HG02610 (cell line): ENCODE measurements at regions not wholly inside any gene's neighbourhood (a gene's known extent, or its start where the extent isn't known, plus 50 kb on each side); places are given as distances from the start of the nearest gene placed in this dataset.

ENCODE experiments used
- ATAC-seq: cut with Tn5 transposase; IDR thresholded peaks from one replicate; pipeline ENCODE4 v1.9.1; 2021; ENCODE audit warnings: mild to moderate bottlenecking, moderate library complexity; ENCODE audit not compliant: unreplicated experiment

- ATAC-seq: no peak
Measured at GRCh38 chr16:85476389-85476788, 136.7 kb upstream of the GSE1 start.

- ATAC-seq: no peak
Measured at GRCh38 chr16:85477801-85478363, 135.2 kb upstream of the GSE1 start.

DNA sequence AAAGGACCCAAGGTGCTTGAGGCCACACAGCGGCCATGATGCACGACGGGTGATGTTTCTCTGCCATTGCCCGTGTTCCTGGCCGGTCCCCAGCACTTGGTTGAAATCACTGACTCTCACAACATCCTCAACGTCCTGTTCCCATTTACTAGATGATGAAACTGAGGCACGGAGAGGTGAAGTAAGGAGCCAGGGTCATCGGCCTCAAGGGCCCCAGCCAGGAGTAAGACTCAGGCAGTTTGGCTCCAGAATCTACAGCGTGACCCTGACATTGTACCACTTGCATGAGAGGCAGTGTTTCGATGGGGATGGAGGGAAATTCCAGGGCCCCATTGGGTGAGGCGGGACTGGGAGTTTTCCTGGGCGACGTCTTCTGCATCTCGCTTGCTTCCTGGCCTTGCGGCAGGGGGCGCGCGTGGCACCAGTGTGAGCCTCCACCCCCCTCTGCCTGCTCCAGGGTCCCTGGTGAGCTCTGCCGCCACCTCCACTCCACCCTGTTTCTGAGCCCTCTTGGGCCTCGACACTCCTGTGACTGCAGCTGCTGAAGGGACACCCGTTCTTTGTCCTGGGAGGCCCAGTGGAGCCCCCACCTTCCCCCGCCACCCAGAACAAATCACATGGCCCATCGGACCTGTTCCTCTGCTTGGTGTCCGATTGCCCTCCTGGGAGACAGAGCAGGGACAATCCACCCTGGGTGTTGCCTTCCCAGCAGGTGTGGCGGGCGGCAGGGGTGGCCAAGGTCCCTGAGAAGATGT, 133.0 kb upstream of the GSE1 start:
- no peak for ATAC-seq

DNA sequence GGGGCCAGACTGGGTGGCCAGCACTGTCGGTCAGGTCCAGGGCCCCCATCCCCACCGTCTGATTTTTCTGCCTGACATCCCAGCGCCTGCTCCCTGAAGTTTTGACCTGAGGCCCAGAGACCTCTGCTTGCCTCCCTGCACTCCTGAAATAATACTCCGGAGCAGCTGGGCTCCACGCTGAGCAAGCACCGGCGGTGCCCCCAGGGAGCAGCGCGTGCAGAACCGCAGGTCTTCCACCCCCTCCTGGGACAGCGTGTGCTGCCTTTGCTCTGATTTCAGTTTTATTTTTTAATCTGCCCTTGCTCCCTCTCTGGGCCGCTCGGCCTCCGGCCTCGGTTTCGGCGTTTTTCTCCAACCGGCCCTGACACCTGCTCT, 132.4 kb upstream of the GSE1 start:
- ATAC-seq: no peak

- ATAC-seq: no peak
Measured at GRCh38 chr16:85481206-85481605, 131.9 kb upstream of the GSE1 start.

DNA sequence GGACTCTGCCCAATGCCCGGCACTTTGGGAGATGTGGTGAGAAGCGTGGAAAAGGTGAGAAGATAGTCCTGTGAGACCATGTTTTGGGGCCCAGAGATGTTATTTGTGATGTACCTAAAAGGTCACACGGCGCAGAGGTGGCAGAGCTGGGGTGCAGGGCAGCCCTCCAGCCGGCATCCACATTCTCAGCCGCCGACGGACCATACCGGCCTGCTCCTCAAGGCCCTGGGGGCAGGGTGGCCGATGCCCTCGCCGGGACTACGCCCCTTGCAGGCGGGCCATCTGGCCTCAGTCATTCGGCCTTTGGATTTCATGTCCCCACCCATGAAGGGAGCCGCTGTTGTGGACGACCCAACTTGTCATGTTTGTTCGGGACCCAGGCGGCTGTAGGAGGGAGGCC, 131.4 kb upstream of the GSE1 start:
- no peak for ATAC-seq

DNA sequence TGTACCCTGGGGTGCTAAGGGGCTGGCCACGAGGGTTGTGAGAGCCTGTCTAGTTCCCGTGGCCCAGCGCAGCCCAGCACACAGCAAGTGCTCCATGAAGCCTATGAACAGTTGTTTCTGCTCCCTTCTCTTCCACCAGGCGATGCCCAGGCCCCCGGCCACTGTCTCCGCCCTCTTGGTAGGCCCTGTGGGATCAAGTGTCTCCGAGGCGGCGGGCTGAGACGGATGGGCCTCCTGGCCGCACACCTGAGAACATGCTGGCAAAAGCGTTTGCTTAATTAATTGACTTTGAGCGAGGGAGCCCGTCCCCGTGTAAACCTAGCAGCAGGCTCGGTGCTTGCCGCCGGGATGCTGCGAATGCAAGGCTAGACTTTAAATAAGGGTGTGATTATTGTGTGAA, 129.7 kb upstream of the GSE1 start:
- no peak for ATAC-seq

DNA sequence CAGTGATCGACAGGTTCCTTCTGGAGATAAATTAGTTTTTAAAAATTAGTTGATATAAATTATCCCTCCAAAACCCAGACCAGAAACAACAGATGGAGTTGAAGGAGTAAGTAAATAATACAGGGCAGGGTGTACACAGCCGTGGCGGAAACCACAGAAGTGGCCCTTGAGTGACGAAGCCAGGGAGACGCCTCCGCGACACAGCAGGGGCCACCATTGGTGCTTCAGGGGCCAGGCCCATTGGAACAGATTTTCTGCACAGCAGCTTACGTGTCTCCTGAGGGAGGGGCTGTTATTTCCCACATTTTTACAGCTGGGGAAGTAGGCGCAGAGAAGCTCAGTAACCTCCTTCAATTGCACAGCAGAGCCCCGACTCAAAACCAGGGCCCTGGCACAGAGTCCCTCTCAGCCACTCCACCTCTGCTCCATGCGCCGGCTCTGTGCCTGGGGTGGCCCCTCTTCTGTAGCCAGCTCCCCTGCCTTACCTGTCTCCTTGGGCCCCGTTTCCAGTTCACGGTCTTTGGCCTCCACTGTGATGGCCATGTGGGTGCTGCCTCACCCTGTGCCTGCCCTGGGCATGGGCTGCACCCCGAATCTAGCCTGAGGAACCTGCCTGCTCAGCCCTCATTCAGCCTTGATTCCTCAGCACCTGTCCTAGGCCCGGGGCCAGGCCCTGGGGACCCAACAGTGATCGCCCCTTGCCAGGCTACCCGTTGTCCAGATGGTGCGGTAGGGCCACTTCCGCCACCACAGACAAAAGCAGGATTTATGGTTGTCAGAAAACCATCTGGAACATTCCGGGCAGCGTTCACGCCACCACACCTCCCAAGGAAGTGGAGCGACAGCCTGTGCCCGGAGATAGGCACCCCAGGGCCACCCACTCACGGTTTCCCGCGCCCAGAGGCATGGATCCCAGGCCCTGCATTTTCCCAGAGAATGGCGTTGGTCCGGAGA, 128.5 kb upstream of the GSE1 start:
- ATAC-seq: no peak

DNA sequence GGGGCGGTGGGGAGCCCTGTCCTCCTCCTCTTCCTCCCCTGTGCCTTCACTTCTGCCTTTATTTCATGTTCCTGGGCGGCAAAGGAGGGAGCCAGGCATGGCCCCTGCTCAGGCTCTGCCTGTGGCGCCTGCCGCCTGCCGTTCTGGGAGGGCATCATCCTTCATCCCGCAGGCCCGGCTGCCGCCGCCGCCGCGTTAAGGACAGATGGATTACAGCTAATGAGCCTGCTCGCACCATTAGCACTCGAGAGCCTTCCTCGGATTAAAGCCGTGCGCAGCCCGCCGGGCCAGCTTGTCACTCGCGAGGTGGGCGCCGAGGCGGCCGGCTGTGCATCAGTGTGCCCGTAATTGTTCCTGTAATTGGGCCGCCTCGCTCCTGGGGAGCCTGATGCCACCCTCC, 127.7 kb upstream of the GSE1 start:
- no peak for ATAC-seq

DNA sequence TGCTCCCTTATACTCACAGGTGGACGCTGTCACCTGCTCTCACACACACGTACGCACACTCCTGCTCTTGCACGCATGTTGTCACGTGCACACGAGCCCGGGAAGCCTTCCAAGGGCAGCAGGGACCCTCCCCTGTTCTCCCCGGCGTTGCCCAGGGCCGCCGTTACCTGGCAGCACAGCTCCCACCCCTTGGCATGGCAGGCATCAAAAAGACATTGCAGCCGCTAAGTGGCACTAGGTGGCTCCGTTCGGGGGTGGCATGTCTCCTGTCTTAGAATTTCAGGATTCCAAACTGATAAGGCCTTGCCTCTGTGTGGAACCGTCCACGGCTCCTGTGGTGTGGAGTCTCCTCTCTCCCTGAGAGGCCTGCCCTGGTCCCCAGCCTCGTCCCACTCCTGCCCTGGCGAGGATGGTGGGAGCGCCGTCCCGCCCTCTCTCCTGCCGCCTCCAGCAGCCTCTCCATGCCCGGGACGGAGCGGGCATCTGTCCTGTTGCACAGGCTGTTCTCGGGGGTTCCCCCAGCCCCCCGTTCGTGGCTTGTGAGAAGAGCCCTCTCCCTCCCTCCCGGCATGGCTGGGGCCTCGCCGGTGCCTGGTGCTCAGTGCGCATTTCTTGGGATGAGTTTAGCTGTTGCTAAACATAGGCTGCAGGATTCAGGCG, 126.7 kb upstream of the GSE1 start:
- no peak for ATAC-seq

DNA sequence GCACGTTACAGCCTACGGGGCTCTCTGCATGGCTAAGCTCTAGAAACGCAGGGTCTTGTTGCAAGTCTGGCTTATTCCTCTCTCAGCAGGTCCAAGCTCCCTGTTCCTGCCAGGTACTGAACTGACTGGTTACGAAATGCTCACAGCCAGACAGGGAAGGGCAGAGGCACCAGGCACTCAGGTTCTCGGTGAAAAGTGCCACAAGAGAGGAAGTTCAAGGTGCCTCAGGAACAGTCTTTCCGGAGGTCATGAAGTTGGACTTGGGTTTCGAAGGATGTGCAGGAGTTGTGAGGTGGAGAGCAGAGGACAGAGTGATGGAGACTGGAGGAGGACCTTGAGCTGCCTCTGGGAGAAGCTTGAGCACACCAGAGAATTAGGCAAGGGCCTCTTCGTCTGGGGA, 124.7 kb upstream of the GSE1 start:
- no peak for ATAC-seq

DNA sequence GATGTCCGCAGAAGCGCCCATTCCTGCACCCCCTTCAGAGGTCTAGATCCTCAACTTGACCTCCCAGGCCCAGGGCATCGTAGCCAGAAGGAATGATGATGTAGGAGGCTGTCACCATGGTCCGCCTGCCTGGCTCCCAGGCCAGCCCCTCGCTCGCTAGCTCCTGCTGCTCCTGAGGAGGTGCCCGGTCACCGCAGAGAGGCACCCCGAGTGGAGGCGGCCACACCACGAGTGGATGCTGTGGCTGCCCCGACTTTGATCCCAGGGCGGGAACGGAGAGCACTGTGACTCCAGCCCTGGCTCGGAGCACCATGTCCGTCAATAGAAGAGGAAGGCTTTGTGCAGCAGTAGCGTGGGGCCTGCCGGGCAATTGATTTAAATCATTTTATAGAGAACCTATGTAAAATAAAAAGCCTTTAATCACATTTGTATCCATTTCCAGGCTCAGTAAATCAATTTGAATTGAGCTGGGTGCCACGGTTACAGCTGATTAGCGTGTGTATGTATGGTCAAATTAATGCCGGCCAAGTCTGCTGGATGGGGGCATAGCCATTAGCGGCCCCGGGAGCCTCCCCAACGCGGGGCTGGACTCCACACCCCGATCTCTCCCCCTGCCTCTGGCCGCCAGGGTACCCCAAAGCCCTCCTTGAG, 122.6 kb upstream of the GSE1 start:
- ATAC-seq: no peak

DNA sequence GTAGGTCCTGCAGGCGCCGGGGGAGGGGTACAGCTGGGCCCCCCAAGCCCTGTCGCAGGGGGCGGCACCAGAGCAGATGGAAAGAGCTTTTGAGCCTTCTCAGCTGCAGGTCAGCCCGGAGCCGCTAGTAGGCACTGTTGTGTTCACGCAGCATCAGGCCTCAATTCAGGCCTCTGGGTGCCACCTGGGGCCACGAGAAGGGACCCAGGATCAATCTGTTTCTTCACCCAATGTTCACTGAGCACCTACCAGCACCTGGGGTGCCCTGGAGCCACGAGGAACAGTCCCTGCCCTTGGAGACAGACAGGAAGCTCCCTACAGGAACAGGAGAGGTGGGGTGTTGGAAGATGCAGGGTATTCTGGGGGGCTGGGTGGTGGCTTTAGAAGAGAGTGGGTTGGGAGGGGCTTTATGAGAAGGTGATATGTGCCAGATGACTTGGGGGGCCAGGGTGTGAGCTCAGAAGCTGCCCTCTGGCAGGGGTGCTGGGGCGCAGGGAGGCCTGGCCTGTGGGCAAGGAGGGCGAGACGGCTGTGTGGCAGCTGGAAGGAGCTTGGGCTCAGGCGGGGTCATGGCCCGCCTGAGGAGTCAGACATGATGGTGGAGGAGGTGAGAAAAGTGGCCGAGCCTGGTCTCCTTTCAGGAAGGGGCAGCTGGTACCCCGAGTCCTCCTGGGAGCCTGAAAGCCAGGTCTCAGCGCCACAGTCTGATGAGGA, 121.9 kb upstream of the GSE1 start:
- no peak for ATAC-seq

DNA sequence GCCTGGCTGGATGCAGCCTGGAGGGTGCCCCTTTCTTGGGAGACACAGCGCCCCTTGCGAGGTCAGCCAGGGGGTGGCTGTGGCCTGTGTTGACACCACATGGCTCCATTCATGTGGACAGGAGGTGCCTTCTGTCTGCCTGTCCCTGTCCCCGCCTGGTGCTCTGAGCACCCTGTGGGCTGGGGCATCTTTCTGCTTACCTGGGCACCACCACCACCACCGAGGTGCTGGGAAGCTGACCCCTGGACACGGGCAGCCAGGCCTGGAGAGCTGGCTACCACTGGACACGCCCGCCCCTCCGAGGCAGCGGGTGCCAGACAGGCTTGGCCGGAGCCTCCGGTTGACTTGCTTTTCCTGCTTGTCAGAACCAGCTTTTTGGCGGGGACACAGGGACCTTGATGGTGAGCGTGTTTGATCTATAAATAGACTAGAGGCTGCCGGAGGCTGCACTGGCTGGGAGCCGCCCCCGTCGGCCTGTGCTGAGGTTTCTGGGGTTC, 121.3 kb upstream of the GSE1 start:
- no peak for ATAC-seq

- no peak for ATAC-seq
Measured at GRCh38 chr16:85492295-85492864, 120.7 kb upstream of the GSE1 start.

DNA sequence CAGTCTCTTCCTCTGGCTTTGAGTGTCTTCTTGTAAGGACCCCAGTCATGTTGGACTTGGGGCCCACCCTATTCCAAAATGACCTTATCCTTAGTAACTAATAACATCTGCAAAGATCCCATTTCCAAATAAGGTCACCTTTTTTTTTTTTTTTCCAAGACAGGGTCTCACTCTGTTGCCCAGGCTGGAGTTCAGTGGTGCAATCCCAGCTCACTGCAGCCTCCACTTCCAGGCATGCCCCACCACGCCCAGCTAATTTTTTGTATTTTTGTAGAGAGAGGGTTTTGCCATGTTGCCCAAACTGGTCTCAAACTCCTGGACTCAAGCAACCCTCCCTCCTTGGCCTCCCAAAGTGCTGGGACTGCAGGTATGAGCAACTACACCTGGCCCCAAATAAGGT, 118.8 kb upstream of the GSE1 start:
- no peak for ATAC-seq

DNA sequence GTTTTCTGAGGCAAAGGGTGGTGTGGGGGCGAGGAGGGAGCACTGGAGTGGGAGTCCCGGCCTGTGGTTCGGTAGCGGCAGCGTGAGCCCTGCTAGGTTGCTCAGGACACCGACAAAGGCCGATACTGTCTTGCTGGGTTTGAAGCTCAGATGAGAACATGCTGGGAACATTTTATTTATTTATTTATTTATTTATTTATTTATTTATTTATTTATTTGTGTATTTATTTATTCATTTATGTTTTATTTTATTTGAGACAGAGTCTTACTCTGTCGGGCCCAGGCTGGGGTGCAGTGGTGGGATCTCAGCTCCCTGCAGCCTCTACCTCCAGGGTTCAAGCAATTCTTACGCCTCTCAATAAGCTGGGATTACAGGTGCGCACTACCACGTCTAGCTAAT, 117.9 kb upstream of the GSE1 start:
- ATAC-seq: no peak

DNA sequence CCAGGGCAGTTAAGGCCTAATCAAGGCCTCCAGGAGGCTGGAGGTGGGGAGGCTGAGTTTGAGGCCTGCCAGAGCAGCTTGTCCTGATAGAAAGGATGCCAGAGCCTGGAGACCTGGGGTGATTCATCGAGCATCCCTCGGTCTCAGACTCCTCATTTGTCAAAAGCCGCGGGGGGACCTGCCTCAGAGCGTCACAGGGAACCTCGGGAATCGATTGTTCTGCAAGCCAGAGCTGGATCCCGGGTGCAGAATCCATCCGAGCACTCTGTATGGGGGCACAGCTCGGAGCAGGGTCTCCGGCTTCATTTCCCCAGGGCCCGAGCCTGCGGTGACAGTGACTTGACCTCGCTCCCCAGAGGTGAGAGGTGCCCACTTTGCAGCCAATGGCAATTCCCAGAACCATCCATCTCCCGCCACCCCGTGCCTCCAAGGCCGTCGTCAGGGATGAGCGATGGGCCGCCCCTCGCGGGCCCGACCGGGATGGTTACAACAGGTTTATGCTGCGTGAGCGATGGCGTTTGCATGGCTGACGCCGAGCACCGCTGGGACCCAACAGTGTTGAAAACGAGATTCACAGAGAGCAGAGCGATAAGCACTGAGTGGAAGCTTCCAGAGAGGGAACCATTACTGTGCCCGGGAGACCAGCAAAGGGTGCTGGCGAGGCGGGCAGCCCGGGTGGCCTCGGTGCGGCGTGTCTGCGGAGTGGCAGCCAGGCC, 117.1 kb upstream of the GSE1 start:
- no peak for ATAC-seq
